ENCODE measurements at regions not wholly inside any gene's neighbourhood (a gene's known extent, or its start where the extent isn't known, plus 50 kb on each side); places are given as distances from the start of the nearest gene placed in this dataset.

DNA sequence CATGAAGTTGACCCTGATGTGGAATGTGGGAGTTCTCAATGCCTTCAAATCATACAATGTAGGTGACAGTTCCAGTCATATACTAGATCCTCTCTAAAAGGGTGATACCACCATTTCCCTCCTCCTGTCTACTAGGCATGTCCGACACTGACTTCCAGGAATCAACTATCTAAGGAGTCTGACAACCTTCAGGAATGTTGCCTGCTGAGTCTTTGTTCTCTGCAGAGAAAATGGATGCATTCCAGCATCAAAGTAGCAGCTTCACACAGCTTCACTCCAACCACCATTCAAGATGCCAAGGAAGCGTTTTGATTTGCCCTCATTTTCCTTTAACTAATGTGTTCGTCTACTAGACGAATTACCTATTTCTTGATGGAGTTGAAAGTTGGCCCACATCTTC is 530.2 kb downstream of the EBF1 start:
- TF ChIP-seq POLR2AphosphoS5 (IDR thresholded peaks at IDR 0.05; ENCODE audit: borderline replicate concordance, low read depth, low read length), result no peak
- TF ChIP-seq EZH2 (IDR thresholded peaks at IDR 0.05), result no peak

Data from SK-N-MC (cell line).